T1000 (cell line): ENCODE measurements at regions not wholly inside any gene's neighbourhood (a gene's known extent, or its start where the extent isn't known, plus 50 kb on each side); places are given as distances from the start of the nearest gene placed in this dataset.

ENCODE experiments used
- DNase-seq: peaks from one replicate; lab custom pipeline; 2025; ENCODE audit warnings: mixed read lengths; lab: John Stamatoyannopoulos, UW

DNA sequence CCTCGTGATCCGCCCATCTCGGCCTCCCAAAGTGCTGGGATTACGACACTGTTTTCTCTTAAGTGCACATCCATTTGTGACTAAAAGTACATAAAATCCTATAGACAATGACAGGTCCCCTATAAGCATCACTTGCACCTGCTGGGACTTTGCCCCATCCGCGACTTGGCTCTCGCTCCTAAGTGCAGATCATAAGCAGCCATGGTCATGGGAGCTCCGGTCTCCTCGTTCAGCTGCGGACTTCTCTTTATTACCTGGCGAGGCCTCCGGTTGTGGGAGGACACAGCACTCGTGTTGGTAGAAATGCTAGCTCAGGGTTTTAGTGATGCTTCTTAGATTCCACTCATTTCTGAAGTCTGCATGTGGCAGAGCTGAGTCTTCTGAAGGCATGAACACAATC is 92.7 kb upstream of the ST6GAL2 start:
- no peak for DNase-seq

DNA sequence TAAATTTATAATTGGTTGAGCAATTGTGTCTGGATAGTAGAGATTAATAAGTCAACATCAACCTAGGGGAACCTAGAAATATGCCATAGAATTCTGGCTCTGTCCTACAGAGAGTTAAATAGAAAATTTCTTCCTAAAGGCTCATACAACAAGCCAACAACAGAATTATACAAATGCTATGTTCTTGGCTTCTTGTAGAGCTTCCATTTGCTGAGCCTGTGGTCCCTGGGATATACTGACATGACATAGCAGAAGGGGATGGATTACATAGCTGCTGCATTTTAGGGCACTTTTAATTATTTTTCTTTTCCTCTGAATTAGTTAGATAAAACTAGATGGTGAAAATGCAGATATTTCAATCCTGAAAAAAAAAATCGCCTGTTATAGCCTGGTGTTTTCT is 95.5 kb upstream of the ST6GAL2 start:
- no peak for DNase-seq

DNA sequence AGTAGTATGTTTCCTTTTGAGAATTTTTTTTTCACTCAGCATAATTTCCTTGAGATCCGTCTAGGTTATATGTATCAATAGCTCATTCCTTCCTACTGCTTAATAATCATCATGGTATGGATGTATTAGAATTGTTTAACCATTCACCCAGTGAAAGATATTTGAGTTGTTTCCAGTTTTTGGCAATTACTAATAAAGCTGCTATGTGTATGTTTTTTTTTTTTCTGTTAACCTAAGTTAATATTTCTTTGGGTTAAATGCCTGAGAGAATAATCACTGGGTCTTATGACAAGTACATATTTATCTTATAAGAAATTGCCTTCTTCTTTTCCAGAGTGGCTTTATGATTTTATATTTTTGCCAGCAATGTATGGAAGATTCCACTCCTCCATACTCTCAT is 96.4 kb upstream of the ST6GAL2 start:
- DNase-seq = no peak

DNA sequence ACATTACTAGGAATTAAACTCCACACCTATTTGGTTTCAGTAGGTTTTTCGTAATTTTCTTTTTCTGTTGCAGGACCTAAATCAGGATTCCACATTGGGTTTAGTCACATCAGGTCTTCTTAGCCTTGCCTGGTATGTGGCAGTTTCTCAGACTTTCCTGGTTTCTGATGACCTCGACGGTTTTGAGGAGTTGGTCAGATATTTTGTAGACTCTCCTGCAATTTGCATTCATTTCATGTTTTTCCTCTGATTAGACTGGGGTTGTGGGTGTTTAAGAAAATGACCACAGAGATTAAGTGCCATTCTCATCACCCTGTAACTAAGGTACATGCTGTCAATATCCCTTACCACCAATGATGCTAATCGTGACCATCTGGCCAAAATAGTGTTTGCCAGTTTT is 97.3 kb upstream of the ST6GAL2 start:
- no peak for DNase-seq

DNA sequence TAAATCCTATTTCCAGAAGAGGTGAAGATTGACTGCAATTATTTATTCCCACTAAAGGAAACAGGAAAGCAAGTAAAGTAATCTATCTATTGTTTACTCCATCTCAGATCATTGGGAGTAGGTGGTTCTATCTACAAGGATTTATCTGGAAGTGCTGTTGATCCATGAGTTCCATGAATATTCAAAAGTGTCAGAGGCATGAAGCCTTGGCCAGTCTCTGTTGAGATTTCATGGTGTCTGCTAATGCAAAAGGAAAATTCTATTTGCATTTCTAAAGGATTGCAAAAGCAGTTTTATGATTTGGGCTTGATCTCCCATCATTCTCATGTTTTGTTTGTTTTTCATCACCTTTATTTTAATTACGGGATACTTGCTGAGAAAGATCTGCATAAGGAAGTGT is 102.4 kb upstream of the ST6GAL2 start:
- DNase-seq = no peak

DNA sequence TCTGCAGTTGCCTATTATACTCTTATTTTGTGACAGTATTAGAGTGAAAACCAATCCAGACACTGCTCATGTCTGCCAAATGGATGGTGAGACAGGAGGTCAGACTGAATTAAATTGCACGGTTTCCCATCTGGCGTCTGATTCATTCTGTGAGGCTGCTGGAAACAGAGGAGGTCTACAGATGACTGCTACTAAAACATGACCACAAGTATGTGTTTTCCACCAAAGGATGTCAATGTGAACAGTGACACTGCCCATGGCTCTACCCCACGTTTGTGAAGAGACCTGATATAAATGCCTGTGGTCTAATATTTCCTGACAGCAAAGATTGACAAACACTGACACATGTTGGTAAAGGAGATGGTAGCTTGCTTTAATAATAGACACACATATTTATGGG is 104.3 kb upstream of the ST6GAL2 start:
- DNase-seq = no peak

DNA sequence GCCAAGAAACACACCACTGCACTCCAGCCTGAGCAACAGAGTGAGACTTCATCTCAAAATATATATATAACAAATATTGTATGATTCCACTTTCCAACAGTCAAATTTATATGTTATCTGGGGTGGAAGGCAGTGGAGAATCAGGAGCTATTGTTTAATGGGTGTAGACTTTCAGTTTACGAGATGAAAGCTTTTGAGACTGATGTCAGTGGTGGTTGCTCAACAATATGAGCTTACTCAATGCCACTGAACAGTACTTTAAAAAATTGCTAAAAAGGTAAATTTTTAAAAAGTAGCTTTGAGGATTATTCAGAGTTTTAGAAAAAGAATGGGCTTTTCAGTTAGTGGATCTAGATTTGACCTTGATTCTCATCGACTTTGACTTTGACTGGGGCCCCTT is 105.9 kb upstream of the ST6GAL2 start:
- DNase-seq = no peak

- DNase-seq = no peak
These were observed 109.6 kb upstream of the ST6GAL2 start for GRCh38 chr2:106995556-106995955.

- no peak for DNase-seq
These were observed 110.3 kb upstream of the ST6GAL2 start for GRCh38 chr2:106996171-106996769.

DNA sequence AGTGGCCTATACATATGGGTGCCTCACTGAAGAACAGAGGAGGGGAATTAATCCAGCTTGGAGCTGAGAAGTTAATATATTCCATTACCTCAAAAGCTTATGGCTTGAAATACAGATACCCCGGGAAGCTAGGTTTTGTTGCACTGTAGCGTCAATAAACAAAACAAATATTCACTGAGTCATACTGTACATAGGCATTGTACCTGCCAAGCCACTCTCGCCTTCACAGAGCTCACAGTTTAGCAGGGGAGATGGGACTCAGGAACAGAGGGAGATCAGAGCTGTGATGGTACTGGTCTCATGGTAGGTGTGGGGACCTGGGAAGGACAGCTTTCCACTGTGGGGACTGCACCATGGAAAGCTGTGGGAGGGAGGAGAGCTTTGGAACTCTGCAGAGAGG is 111.2 kb upstream of the ST6GAL2 start:
- DNase-seq = no peak

DNA sequence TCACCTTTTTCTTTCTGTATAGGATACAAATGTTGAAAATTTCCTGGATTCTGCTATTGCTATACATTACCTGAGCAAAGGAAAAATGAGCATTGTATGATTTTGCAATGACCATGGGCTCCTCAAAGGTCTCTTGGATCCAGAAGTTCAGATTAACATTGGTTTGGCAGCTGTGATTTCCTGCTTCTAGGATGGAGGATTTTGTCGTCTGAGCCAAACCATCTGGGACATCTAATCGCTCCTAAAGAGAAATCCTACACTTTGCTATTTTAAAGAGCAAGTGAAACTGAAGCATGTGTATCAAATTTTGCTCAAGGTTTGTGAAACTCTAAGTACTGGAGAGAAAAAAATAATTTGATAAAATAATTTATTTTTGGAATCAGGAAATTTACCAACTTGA is 115.1 kb upstream of the ST6GAL2 start:
- no peak for DNase-seq

DNA sequence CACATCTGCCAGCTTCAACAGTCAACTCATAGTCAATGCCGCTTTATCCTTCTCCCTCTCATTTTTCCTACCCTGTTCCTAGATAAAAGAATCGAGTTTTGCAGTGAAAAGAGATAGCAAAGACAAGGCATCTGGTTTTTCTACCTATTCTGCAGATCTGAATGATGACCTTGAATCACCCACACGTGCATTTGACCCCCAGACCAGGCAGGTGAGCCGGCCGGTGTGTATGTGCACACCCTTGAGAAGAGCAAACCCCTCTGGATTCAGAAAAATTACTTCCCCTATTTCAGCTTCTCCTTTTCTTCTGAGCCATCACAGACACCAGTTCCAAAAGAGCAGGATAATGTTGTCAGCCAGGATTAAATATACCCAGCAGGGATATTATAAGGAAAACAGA is 115.6 kb upstream of the ST6GAL2 start:
- DNase-seq = no peak

DNA sequence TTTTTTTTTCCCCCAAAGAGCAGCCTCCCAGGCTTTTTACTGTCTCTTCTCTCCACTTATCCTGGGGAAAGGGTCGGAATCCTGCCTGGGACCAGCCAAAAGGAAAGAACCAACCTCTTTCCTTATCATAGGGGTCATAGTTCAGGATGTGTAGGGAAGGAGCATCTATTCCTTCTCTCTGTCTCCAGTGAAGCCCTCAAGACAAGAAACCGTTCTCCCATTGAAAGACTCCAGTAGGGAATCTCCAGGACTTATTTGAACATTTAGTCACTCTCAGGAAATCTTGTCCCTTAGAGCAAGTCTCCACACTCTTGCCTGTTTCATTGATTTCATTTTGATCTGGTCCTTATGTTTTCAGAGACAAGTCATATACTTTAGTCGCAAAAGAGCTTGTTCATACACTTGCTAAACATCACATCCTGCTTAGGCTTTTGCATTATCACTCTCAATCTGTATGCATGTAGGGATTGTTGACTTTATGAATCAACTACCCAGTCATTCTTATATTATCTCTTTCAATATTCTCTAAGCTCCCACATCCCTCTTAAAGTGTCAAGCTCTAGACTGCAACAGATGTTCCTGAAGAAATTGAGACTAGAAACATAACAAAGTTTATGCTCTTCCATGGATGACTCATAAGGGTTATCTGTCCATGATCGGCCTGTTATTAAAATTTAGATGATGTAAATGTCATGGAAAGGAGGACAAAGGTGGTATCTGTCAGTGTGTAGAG is 116.2 kb upstream of the ST6GAL2 start:
- DNase-seq = no peak

- DNase-seq = no peak
These were observed 116.8 kb upstream of the ST6GAL2 start for GRCh38 chr2:107002735-107003134.

DNA sequence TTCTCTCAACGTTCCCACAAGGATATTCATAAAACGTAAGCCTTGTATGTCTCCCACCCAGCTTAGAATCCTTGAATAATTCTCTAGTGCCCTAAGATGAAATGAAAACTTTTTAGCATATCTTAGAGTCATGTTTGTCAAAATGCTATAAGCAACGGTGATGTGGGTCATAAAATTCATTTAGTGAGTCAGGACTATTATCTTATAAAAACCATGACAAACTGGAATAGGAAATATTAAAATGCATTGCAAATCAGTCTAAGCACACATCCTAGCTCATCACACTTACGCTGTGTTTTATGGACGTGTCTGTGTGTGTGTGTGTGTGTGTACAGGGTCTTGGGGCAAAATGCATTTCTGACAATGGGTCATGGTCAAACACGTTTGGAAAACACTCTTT is 119.9 kb upstream of the ST6GAL2 start:
- DNase-seq = no peak

GRCh38 chr2:107006836-107007235 is 120.9 kb upstream of the ST6GAL2 start:
- no peak for DNase-seq

GRCh38 chr2:107007927-107008326 is 122.0 kb upstream of the ST6GAL2 start:
- no peak for DNase-seq

DNA sequence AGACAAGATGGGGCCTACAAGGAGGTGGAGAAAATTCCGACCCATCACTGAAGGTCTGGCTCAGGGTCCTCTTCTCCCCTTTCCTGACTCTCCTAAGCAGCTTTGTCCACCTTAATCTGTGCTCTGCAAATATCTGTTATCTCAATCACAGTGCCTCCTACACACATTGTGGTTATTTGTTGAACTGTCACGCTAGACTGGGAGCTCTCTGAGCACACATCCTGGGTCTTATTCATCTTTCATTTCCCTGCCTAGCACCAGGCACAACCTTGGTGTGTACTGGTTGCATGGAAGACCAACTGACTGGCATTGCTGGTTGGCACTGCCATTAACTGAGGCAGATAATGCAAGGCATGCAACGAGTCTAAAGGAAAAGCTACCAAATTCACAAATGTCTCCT is 122.9 kb upstream of the ST6GAL2 start:
- DNase-seq = no peak

DNA sequence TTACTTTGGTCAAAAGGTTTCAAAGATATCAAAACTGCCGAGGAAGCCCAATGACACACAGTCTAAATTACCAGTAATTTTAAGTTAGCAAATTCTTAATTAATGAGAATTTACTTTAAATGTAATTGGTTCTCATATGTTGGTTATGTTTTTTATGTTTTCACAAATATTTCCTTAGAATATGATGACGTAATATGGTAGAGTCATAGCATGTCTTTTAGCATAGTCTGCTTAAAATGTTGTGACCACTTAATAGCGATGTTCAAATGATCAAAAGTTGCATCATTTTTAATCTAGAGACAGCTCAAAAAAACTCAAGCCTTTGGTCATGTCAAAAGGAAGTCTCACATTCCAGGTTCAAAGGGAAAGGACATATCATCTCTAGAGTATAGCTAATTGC is 123.3 kb upstream of the ST6GAL2 start:
- no peak for DNase-seq

DNA sequence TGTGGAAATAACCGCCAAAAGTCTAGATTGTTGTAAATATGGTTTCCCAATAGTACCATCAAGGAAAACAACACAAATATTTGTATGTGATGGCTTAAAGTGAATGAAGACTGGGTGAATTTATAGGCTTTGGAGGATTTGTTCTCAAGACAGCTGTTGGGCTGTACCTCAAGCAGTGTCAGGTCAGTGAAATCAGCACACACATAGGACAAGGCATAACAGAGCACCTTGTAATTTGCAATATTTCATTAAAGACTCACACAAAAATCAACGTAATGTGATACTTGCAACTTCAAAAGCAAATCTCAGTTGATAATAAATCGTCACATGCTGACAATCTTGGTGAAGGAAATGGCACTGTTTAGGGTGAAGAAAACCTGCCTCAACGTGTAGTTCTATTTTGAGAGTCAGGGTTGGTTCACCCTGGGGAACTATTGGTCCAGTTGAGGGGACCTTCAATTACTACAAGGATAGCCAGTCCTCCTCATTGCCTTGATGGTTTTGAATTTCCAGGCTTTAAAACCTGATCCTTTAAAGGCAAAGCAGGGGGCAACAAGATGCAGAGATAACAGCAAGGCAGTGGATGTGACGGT is 126.8 kb upstream of the ST6GAL2 start:
- DNase-seq = no peak

GRCh38 chr2:107013884-107014283 is 127.9 kb upstream of the ST6GAL2 start:
- no peak for DNase-seq

GRCh38 chr2:107018366-107018765 is 132.4 kb upstream of the ST6GAL2 start:
- DNase-seq = no peak

- no peak for DNase-seq
These were observed 134.4 kb upstream of the ST6GAL2 start for GRCh38 chr2:107020392-107020791.

DNA sequence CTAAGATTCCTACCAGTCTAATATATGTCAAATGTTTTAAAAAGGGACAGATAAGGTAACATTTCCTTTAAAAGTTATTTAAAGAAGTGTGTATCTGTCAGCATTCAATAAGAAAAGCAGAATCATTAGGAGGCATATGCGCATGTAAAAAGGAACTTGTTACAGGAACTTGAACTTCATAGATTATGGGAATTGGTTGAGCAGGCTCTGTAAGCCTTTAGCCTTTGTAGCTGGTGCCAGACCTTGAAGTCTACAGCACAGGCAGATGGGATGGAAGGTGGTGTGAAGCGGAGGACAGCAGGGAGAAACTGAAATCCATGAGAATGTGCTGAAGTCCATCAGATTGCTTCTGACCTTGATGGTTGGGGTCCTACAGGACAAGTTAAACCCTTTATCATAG is 138.3 kb upstream of the ST6GAL2 start:
- DNase-seq = no peak
